ENCODE measurements at regions not wholly inside any gene's neighbourhood (a gene's known extent, or its start where the extent isn't known, plus 50 kb on each side); places are given as distances from the start of the nearest gene placed in this dataset.

DNA sequence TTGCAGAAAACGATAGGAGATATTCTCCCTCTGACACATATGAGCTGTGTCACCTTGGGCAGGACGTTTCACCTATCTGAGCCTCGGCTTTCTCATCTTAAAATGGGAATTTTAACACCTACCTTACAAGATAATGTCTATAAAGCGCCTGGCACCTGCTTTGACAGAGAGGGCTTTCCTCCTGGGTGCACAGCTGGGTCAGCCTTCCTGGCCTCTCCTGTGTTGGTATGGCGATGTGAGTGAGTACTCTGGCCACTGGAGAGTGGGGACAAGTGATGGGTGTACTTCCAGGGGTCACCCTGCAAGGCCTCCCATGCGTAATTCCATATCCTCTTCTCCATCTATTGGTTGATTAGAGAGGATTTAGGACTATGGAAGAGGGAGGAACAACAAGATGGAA lies 113.1 kb upstream of the SMIM23 start:
- Histone ChIP-seq H3K27ac (replicated peaks) (no peak overlapping the region), H3K4me3 (replicated peaks; ENCODE audit: insufficient read depth, low read length) (no peak overlapping the region), H3K27me3 (ENCODE audit: insufficient read depth, poor library complexity, severe bottlenecking) (no peaks in the 10 kb centered on the region)
- DNase-seq (ENCODE audit: low read depth in 1 of 2, low spot score in 1 of 2), result no peak
- TF ChIP-seq, protein P1, sequence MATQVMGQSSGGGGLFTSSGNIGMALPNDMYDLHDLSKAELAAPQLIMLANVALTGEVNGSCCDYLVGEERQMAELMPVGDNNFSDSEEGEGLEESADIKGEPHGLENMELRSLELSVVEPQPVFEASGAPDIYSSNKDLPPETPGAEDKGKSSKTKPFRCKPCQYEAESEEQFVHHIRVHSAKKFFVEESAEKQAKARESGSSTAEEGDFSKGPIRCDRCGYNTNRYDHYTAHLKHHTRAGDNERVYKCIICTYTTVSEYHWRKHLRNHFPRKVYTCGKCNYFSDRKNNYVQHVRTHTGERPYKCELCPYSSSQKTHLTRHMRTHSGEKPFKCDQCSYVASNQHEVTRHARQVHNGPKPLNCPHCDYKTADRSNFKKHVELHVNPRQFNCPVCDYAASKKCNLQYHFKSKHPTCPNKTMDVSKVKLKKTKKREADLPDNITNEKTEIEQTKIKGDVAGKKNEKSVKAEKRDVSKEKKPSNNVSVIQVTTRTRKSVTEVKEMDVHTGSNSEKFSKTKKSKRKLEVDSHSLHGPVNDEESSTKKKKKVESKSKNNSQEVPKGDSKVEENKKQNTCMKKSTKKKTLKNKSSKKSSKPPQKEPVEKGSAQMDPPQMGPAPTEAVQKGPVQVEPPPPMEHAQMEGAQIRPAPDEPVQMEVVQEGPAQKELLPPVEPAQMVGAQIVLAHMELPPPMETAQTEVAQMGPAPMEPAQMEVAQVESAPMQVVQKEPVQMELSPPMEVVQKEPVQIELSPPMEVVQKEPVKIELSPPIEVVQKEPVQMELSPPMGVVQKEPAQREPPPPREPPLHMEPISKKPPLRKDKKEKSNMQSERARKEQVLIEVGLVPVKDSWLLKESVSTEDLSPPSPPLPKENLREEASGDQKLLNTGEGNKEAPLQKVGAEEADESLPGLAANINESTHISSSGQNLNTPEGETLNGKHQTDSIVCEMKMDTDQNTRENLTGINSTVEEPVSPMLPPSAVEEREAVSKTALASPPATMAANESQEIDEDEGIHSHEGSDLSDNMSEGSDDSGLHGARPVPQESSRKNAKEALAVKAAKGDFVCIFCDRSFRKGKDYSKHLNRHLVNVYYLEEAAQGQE (IDR thresholded peaks at IDR 0.05; ENCODE audit: insufficient replicate concordance, low read depth), result no peak
- no peak for TF ChIP-seq GABPA (IDR thresholded peaks at IDR 0.05; ENCODE audit: low read depth)
- no peak for TF ChIP-seq SPI1 (IDR thresholded peaks at IDR 0.05; ENCODE audit: borderline replicate concordance, low read depth)
- no peak for TF ChIP-seq CTCF (IDR thresholded peaks at IDR 0.05; ENCODE audit: insufficient read depth, low read length)
- no peak for TF ChIP-seq POLR2AphosphoS5 (IDR thresholded peaks at IDR 0.05; ENCODE audit: low read depth)

GRCh38 chr5:171673328-171673727 lies 112.3 kb upstream of the SMIM23 start:
- no peak for DNase-seq (ENCODE audit: low read depth in 1 of 2, low spot score in 1 of 2)
- Histone ChIP-seq H3K27me3 (ENCODE audit: insufficient read depth, poor library complexity, severe bottlenecking) (no peaks in the 10 kb centered on the region), H3K4me3 (replicated peaks; ENCODE audit: insufficient read depth, low read length) (no peak overlapping the region), H3K27ac (replicated peaks) (no peak overlapping the region)
- no peak for TF ChIP-seq GABPA (IDR thresholded peaks at IDR 0.05; ENCODE audit: low read depth)

- TF ChIP-seq GABPA (IDR thresholded peaks at IDR 0.05; ENCODE audit: low read depth), result no peak
- TF ChIP-seq SPI1 (IDR thresholded peaks at IDR 0.05; ENCODE audit: borderline replicate concordance, low read depth), result no peak
- TF ChIP-seq POLR2AphosphoS5 (IDR thresholded peaks at IDR 0.05; ENCODE audit: low read depth), result no peak
- TF ChIP-seq CTCF (IDR thresholded peaks at IDR 0.05; ENCODE audit: insufficient read depth, low read length), result no peak
- TF ChIP-seq, protein P1 (IDR thresholded peaks at IDR 0.05; ENCODE audit: insufficient replicate concordance, low read depth), result no peak
- no peaks in the 10 kb centered on the region for H3K27me3 ChIP-seq (ENCODE audit: insufficient read depth, poor library complexity, severe bottlenecking)
- DNase-seq (ENCODE audit: low read depth in 1 of 2, low spot score in 1 of 2), result no peak
Measured at GRCh38 chr5:171673840-171674239, 111.8 kb upstream of the SMIM23 start.

DNA sequence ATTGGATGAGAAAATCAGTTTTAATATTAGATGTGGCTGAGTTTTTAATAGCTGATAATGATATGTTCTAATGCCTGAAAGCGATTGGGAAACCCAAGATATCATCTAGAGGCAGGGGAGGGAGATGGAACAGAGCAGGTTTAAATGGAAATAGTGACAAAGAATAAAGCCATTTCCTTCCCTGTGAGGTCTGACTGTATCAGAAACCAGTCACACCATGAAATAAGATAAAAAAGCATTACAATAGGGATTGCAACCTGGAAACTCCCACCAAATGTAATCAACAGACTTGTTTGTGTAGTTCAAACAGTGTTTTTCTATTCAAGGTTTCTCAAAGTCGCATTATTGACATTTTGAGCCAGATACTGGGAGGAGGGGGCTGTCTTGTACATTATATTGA lies 110.1 kb upstream of the SMIM23 start:
- no peak for TF ChIP-seq SPI1 (IDR thresholded peaks at IDR 0.05; ENCODE audit: borderline replicate concordance, low read depth)
- TF ChIP-seq POLR2AphosphoS5 (IDR thresholded peaks at IDR 0.05; ENCODE audit: low read depth), result no peak
- TF ChIP-seq CTCF (IDR thresholded peaks at IDR 0.05; ENCODE audit: insufficient read depth, low read length), result no peak
- no peak for TF ChIP-seq GABPA (IDR thresholded peaks at IDR 0.05; ENCODE audit: low read depth)
- TF ChIP-seq, protein P1 (IDR thresholded peaks at IDR 0.05; ENCODE audit: insufficient replicate concordance, low read depth), result no peak
- no peak for DNase-seq (ENCODE audit: low read depth in 1 of 2, low spot score in 1 of 2)
- Histone ChIP-seq H3K27ac (replicated peaks) (no peak overlapping the region), H3K4me3 (replicated peaks; ENCODE audit: insufficient read depth, low read length) (no peak overlapping the region), H3K27me3 (ENCODE audit: insufficient read depth, poor library complexity, severe bottlenecking) (no peaks in the 10 kb centered on the region)

More at GRCh38 chr5:171673840-171674239, 111.8 kb upstream of the SMIM23 start:
- no peak overlapping the region for H3K27ac ChIP-seq (replicated peaks)
- H3K4me3 ChIP-seq (replicated peaks; ENCODE audit: insufficient read depth, low read length), result no peak overlapping the region

Measured in HL-60 (cell line).